GM23338 (cell line): ENCODE measurements at regions not wholly inside any gene's neighbourhood (a gene's known extent, or its start where the extent isn't known, plus 50 kb on each side); places are given as distances from the start of the nearest gene placed in this dataset.

Experiments used
- ATAC-seq: fragments of 200-7000 bp; cut with Tn5 transposase; 3 replicates; pipeline ENCODE4 v1.9.1; 2020
- DNase-seq: peaks from one replicate; pipeline ENCODE4 v3.0.0-alpha.2; 2015; ENCODE audit warnings: low spot score
- H2AFZ ChIP-seq: fragments of 200-600 bp; sonication (generic); 2 replicates; pipeline ENCODE4 v1.8.0; 2016; ENCODE audit warnings: antibody characterized with exemption, mild to moderate bottlenecking, moderate library complexity
- H3F3A ChIP-seq: fragments of 200-600 bp; sonication (generic); replicated peaks from 2 replicates; pipeline ENCODE4 v1.8.0; 2017; ENCODE audit warnings: antibody characterized with exemption, mixed run types, low read depth
- H3K27ac ChIP-seq: fragments of 200-600 bp; sonication (generic); 2 replicates; pipeline ENCODE4 v1.6.1; 2016; ENCODE audit warnings: low read depth
- H3K27me3 ChIP-seq: fragments of 200-600 bp; sonication (generic); 2 replicates; pipeline ENCODE4 v1.8.0; 2016; ENCODE audit warnings: mild to moderate bottlenecking, mixed run types, moderate library complexity; ENCODE audit not compliant: insufficient read depth
- H3K36me3 ChIP-seq: fragments of 200-600 bp; sonication (generic); 2 replicates; pipeline ENCODE4 v1.8.0; 2016; ENCODE audit warnings: mild to moderate bottlenecking; ENCODE audit not compliant: insufficient read depth
- H3K4me1 ChIP-seq: fragments of 200-600 bp; sonication (generic); 2 replicates; pipeline ENCODE4 v1.8.0; 2016; ENCODE audit warnings: mild to moderate bottlenecking, moderate library complexity; ENCODE audit not compliant: insufficient read depth
- H3K4me2 ChIP-seq: fragments of 200-600 bp; sonication (generic); 2 replicates; pipeline ENCODE4 v1.7.1; 2017; ENCODE audit warnings: mixed run types
- H3K4me3 ChIP-seq: fragments of 200-600 bp; sonication (generic); 2 replicates; pipeline ENCODE4 v1.6.1; 2016; ENCODE audit warnings: mixed run types
- H3K79me2 ChIP-seq: fragments of 200-600 bp; sonication (generic); replicated peaks from 2 replicates; pipeline ENCODE4 v1.8.0; 2017; ENCODE audit warnings: mild to moderate bottlenecking; ENCODE audit not compliant: insufficient read depth
- H3K9me2 ChIP-seq: fragments of 200-600 bp; sonication (generic); 2 replicates; pipeline ENCODE4 v1.8.0; 2017; ENCODE audit not compliant: insufficient read depth
- H4K20me1 ChIP-seq: fragments of 200-600 bp; sonication (generic); replicated peaks from 2 replicates; pipeline ENCODE4 v1.8.0; 2017; ENCODE audit warnings: mild to moderate bottlenecking; ENCODE audit not compliant: insufficient read depth
- H3K27ac Mint-ChIP-seq: 2 replicates; pipeline ENCODE4 v1.8.0; 2020; ENCODE audit warnings: inconsistent platforms, mild to moderate bottlenecking, moderate library complexity, mixed read lengths
- H3K27me3 Mint-ChIP-seq: 3 replicates; pipeline ENCODE4 v1.8.0; 2022; ENCODE audit warnings: low read depth, mild to moderate bottlenecking, moderate library complexity, mixed read lengths, inconsistent platforms; ENCODE audit not compliant: insufficient read depth, poor library complexity
- H3K36me3 Mint-ChIP-seq: 3 replicates; pipeline ENCODE4 v1.8.0; 2021; ENCODE audit warnings: low read depth, mild to moderate bottlenecking, inconsistent platforms, moderate library complexity, mixed read lengths
- H3K4me1 Mint-ChIP-seq: 3 replicates; pipeline ENCODE4 v1.8.0; 2020; ENCODE audit warnings: mild to moderate bottlenecking, inconsistent platforms, mixed read lengths
- H3K4me3 Mint-ChIP-seq: 3 replicates; pipeline ENCODE4 v1.8.0; 2021; ENCODE audit warnings: moderate library complexity, mild to moderate bottlenecking, inconsistent platforms, mixed read lengths
- H3K9me3 Mint-ChIP-seq: 3 replicates; pipeline ENCODE4 v1.8.0; 2020; ENCODE audit warnings: moderate library complexity, mild to moderate bottlenecking, inconsistent platforms, mixed read lengths
- CREB1 ChIP-seq: fragments of 250-450 bp; sonication (Bioruptor Pico); IDR thresholded peaks from 2 replicates; pipeline ENCODE4 v1.5.0; 2020; ENCODE audit warnings: low read depth, mild to moderate bottlenecking, moderate library complexity
- CTCF ChIP-seq, 2 experiments: fragments of 200-600 bp in 1 of 2; sonication (generic) in 1 of 2; conservative IDR thresholded peaks; 2 replicates each; pipeline versions ENCODE4 v1.5.1 to v1.6.1; 2016 to 2017; ENCODE audit warnings: antibody characterized with exemption in 2 of 2, low read depth in 2 of 2, mild to moderate bottlenecking in 2 of 2, moderate library complexity in 1 of 2
- ETS1 ChIP-seq: IDR thresholded peaks from 2 replicates; pipeline ENCODE4 v1.6.1; 2016; ENCODE audit warnings: antibody characterized with exemption
- EZH2 ChIP-seq: fragments of 200-600 bp; sonication (generic); IDR thresholded peaks from one replicate; pipeline ENCODE4 v1.8.0; 2017; ENCODE audit warnings: antibody characterized with exemption, mild to moderate bottlenecking, low read depth; ENCODE audit not compliant: unreplicated experiment
- EZH2phosphoT487 ChIP-seq: fragments of 200-600 bp; sonication (generic); IDR thresholded peaks from one replicate; pipeline ENCODE4 v1.8.1; 2018; ENCODE audit warnings: antibody characterized with exemption; ENCODE audit not compliant: unreplicated experiment
- JUNB ChIP-seq: IDR thresholded peaks from one replicate; pipeline ENCODE4 v1.6.1; 2016; ENCODE audit warnings: antibody characterized with exemption; ENCODE audit not compliant: unreplicated experiment
- NANOG ChIP-seq: IDR thresholded peaks from 2 replicates; pipeline ENCODE4 v1.6.1; 2016; ENCODE audit warnings: antibody characterized with exemption, borderline replicate concordance
- POLR2AphosphoS5 ChIP-seq: IDR thresholded peaks from 2 replicates; pipeline ENCODE4 v1.6.1; 2016; ENCODE audit warnings: antibody characterized with exemption, low read depth
- REST ChIP-seq: IDR thresholded peaks from one replicate; pipeline ENCODE4 v1.6.1; 2018; ENCODE audit warnings: antibody characterized with exemption; ENCODE audit not compliant: unreplicated experiment
- STAT1 ChIP-seq: IDR thresholded peaks from one replicate; pipeline ENCODE4 v1.6.1; 2016; ENCODE audit warnings: antibody characterized with exemption; ENCODE audit not compliant: unreplicated experiment
- ZNF114 ChIP-seq: fragments of 250-450 bp; sonication (Bioruptor Pico); IDR thresholded peaks from 2 replicates; pipeline ENCODE4 v1.5.0; 2020; ENCODE audit warnings: mild to moderate bottlenecking, moderate library complexity
- ZNF331 ChIP-seq: fragments of 250-450 bp; sonication (Bioruptor Pico); IDR thresholded peaks from 2 replicates; pipeline ENCODE4 v1.5.0; 2020; ENCODE audit warnings: low read depth, mild to moderate bottlenecking, moderate library complexity
- ZNF462 ChIP-seq: fragments of 250-450 bp; sonication (Bioruptor Pico); IDR thresholded peaks from 2 replicates; pipeline ENCODE4 v1.5.0; 2020; ENCODE audit warnings: mild to moderate bottlenecking, moderate library complexity

- H4K20me1 ChIP-seq, result no peaks in the 10 kb centered on the region
- H3F3A ChIP-seq, result no peaks in the 10 kb centered on the region
- no peak for DNase-seq
- H3K79me2 ChIP-seq, result no peaks in the 10 kb centered on the region
- Mint-ChIP-seq H3K4me3 (no peak overlapping the region), H3K36me3 (peaks cover 4% of the 10 kb centered on the region; the same call in 2 of the 3 replicates), H3K27ac (no peak overlapping the region), H3K9me3 (peaks cover 16% of the 10 kb centered on the region), H3K4me1 (no peaks in the 10 kb centered on the region), H3K27me3 (peaks cover 12% of the 10 kb centered on the region)
- no peaks in the 10 kb centered on the region for H3K9me2 ChIP-seq
- no peak overlapping the region for H2AFZ ChIP-seq
- no peak overlapping the region for H3K27ac ChIP-seq
- no peaks in the 10 kb centered on the region for H3K36me3 ChIP-seq
- no peak overlapping the region for H3K4me3 ChIP-seq
- H3K4me1 ChIP-seq, result no peaks in the 10 kb centered on the region
- TF ChIP-seq NANOG (no peak), REST (no peak), CREB1 (CRISPR knock-in tag) (no peak), ZNF462 (CRISPR knock-in tag) (no peak), JUNB (no peak), ETS1 (no peak), CTCF (conservative IDR thresholded peaks at IDR 0.05; ENCODE audit: low read depth in 2 of 2) (no peak), EZH2 (no peak), ZNF114 (no peak), POLR2AphosphoS5 (no peak), STAT1 (no peak), ZNF331 (CRISPR knock-in tag) (no peak), EZH2phosphoT487 (no peak)
- no peak overlapping the region for H3K4me2 ChIP-seq
- no peaks in the 10 kb centered on the region for H3K27me3 ChIP-seq
- ATAC-seq, result no peak
Measured at GRCh38 chr2:242017086-242017485, 147.6 kb downstream of the RTP5 start.
